ENCODE measurements at regions not wholly inside any gene's neighbourhood (a gene's known extent, or its start where the extent isn't known, plus 50 kb on each side); places are given as distances from the start of the nearest gene placed in this dataset.

DNA sequence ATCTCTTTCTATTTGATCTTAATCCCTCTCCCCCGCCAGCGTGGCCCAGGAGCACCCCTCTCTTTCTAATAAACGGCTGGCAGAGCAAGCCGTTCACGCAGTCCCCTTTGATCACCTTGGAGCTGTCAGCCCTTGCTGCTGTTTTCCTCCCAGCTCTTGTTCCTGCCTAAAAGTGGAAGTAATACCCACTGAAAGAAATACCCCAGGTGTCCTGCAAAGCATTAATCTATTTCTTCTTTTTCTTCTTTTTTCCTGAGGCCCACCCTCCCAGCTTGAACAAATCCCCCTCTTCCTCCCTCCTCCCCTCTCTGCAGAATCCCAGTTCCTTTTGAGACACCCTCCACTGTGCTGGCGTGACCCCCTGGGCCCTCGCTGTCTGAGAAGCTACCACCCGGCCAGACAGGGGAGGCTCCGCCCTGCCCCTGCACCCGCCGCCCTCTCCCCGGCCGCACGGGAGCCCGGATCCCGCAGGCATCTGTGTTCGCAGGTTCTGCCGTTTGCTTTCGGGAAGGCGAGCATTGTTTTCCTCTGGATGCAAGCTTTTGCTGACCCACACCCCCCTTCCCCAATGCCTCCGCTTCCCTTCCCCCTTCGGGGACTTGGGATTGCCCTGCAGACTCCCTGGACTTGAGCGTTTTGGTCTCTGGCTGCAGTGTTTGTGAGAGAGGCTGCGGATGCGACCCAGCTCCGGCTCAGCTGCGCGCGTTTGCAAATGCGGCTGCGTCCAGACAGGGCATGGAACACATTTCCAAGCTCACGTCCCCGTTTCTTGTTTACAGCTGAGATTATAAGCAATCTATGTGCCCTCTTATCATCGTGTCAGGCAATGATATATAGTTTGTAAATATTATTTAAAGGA, 631.5 kb downstream of the NYAP2 start:
- TF ChIP-seq, protein P1, sequence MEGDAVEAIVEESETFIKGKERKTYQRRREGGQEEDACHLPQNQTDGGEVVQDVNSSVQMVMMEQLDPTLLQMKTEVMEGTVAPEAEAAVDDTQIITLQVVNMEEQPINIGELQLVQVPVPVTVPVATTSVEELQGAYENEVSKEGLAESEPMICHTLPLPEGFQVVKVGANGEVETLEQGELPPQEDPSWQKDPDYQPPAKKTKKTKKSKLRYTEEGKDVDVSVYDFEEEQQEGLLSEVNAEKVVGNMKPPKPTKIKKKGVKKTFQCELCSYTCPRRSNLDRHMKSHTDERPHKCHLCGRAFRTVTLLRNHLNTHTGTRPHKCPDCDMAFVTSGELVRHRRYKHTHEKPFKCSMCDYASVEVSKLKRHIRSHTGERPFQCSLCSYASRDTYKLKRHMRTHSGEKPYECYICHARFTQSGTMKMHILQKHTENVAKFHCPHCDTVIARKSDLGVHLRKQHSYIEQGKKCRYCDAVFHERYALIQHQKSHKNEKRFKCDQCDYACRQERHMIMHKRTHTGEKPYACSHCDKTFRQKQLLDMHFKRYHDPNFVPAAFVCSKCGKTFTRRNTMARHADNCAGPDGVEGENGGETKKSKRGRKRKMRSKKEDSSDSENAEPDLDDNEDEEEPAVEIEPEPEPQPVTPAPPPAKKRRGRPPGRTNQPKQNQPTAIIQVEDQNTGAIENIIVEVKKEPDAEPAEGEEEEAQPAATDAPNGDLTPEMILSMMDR (IDR thresholded peaks at IDR 0.05), result no peak
- TF ChIP-seq POLR2A (IDR thresholded peaks at IDR 0.05), result peak; percentile 8 to 54
